ENCODE measurements at regions not wholly inside any gene's neighbourhood (a gene's known extent, or its start where the extent isn't known, plus 50 kb on each side); places are given as distances from the start of the nearest gene placed in this dataset.

DNA sequence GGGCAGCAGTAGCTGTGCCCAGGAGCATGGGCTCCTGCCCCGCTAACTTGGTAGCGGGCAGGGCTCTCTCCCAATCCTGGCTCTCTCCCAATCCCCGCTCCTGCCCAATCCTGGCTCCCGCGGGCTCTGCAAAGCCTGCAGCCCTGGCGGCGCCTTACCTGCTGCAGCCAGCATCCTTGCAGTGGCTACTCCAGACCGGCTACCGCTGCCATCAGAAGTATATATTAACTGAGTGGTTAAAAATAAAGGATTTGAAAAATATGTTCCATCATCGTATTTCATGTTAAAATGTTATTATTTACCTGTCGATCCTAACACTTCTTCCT lies 698.2 kb downstream of the SLITRK1 start:
- intact Hi-C loops (cut with DNase I): no loop called here
- TF ChIP-seq, protein P1, sequence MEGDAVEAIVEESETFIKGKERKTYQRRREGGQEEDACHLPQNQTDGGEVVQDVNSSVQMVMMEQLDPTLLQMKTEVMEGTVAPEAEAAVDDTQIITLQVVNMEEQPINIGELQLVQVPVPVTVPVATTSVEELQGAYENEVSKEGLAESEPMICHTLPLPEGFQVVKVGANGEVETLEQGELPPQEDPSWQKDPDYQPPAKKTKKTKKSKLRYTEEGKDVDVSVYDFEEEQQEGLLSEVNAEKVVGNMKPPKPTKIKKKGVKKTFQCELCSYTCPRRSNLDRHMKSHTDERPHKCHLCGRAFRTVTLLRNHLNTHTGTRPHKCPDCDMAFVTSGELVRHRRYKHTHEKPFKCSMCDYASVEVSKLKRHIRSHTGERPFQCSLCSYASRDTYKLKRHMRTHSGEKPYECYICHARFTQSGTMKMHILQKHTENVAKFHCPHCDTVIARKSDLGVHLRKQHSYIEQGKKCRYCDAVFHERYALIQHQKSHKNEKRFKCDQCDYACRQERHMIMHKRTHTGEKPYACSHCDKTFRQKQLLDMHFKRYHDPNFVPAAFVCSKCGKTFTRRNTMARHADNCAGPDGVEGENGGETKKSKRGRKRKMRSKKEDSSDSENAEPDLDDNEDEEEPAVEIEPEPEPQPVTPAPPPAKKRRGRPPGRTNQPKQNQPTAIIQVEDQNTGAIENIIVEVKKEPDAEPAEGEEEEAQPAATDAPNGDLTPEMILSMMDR (IDR thresholded peaks at IDR 0.05): no peak
- TF ChIP-seq POLR2AphosphoS5 (IDR thresholded peaks at IDR 0.05) (no peak), POLR2A (IDR thresholded peaks at IDR 0.05) (no peak)
- no peaks in the 10 kb centered on the region for H3K27me3 ChIP-seq
- H3K36me3 ChIP-seq: no peaks in the 10 kb centered on the region
- H3K27ac ChIP-seq: no peak overlapping the region
- H3K4me3 ChIP-seq: no peak overlapping the region
- DNase-seq: no peak
- H3K4me1 ChIP-seq: no peaks in the 10 kb centered on the region
- H3K9me3 ChIP-seq: peaks cover 0 to 8% (median 2%) of the 10 kb centered on the region in 4 donors
- 95% methylated on average over 11 of the region's 11 CpGs for WGBS, 2 donors

- DNase-seq: no peak
- Histone ChIP-seq H3K4me1 (no peaks in the 10 kb centered on the region), H3K27me3 (no peaks in the 10 kb centered on the region), H3K27ac (no peak overlapping the region), H3K4me3 (no peak overlapping the region), H3K36me3 (no peaks in the 10 kb centered on the region), H3K9me3 (peaks cover 0 to 8% (median 2%) of the 10 kb centered on the region in 4 donors)
- TF ChIP-seq, protein P1 (IDR thresholded peaks at IDR 0.05): no peak
- TF ChIP-seq POLR2AphosphoS5 (IDR thresholded peaks at IDR 0.05) (no peak), POLR2A (IDR thresholded peaks at IDR 0.05) (no peak), EP300 (IDR thresholded peaks at IDR 0.05) (no peak)
- 86 to 89% methylated on average over 14 of the region's 14 CpGs for WGBS, 2 donors
- intact Hi-C loops (cut with DNase I): no loop called here
Observed at GRCh38 chr13:83183439-83184149, 698.7 kb downstream of the SLITRK1 start.

- H3K27me3 ChIP-seq: no peaks in the 10 kb centered on the region
- H3K4me1 ChIP-seq: no peaks in the 10 kb centered on the region
- TF ChIP-seq POLR2AphosphoS5 (IDR thresholded peaks at IDR 0.05) (no peak), POLR2A (IDR thresholded peaks at IDR 0.05) (no peak), EP300 (IDR thresholded peaks at IDR 0.05) (no peak)
- TF ChIP-seq, protein P1 (IDR thresholded peaks at IDR 0.05): no peak
- no peak for DNase-seq
- H3K9me3 ChIP-seq: peaks cover 0 to 6% (median 2%) of the 10 kb centered on the region in 4 donors
- H3K27ac ChIP-seq: no peak overlapping the region
- intact Hi-C loops (cut with DNase I): no loop called here
- no peak overlapping the region for H3K4me3 ChIP-seq
- H3K36me3 ChIP-seq: no peaks in the 10 kb centered on the region
- 77 to 85% methylated on average over 8 of the region's 8 CpGs for WGBS, 2 donors
Observed at GRCh38 chr13:83182845-83183244, 699.4 kb downstream of the SLITRK1 start.

GRCh38 chr13:83178008-83178407 lies 704.3 kb downstream of the SLITRK1 start:
- Histone ChIP-seq H3K9me3 (no peaks in the 10 kb centered on the region), H3K27me3 (no peaks in the 10 kb centered on the region), H3K4me1 (no peaks in the 10 kb centered on the region), H3K36me3 (no peaks in the 10 kb centered on the region), H3K4me3 (no peak overlapping the region), H3K27ac (no peak overlapping the region)
- no peak for DNase-seq
- intact Hi-C loops (cut with DNase I): no loop called here
- no peak for TF ChIP-seq POLR2AphosphoS5 (IDR thresholded peaks at IDR 0.05)
- TF ChIP-seq EP300 (IDR thresholded peaks at IDR 0.05): no peak
- TF ChIP-seq, protein P1 (IDR thresholded peaks at IDR 0.05): no peak
- no peak for TF ChIP-seq POLR2A (IDR thresholded peaks at IDR 0.05)
- WGBS, 2 donors: 0% methylated on average over 1 of the region's 1 CpG

DNA sequence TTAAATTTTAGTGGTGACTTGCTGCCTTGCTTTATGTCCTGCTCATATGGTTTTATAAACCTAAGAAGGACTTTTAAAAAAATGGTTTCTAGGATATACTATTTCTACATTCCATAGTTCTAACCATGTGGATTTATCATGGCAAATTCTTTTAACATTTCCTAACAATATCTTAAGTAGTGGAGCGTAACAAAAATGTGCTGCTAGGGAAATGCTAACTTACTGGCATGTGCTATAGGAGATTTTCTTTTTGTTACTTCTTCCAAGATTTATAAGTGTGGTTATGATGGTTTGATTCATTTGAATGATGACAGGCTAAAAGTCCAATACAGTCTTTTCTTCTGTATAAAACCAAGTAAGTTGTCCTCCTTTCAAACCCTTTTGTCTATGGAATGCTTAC lies 713.7 kb downstream of the SLITRK1 start:
- 91 to 93% methylated on average over 1 of the region's 1 CpG for WGBS, 2 donors
- Histone ChIP-seq H3K4me3 (no peak overlapping the region), H3K36me3 (no peaks in the 10 kb centered on the region), H3K27me3 (no peaks in the 10 kb centered on the region), H3K27ac (no peak overlapping the region), H3K4me1 (no peaks in the 10 kb centered on the region), H3K9me3 (no peaks in the 10 kb centered on the region)
- TF ChIP-seq EP300 (IDR thresholded peaks at IDR 0.05): no peak
- no peak for TF ChIP-seq POLR2AphosphoS5 (IDR thresholded peaks at IDR 0.05)
- intact Hi-C loops (cut with DNase I): no loop called here
- no peak for DNase-seq

All from sigmoid colon (tissue), 6 donors.